GM21723 (cell line): ENCODE measurements at regions not wholly inside any gene's neighbourhood (a gene's known extent, or its start where the extent isn't known, plus 50 kb on each side); places are given as distances from the start of the nearest gene placed in this dataset.

Experiments
- ATAC-seq: cut with Tn5 transposase; IDR thresholded peaks from one replicate; pipeline ENCODE4 v1.9.1; 2021; ENCODE audit warnings: mild to moderate bottlenecking, moderate library complexity; ENCODE audit not compliant: unreplicated experiment

DNA sequence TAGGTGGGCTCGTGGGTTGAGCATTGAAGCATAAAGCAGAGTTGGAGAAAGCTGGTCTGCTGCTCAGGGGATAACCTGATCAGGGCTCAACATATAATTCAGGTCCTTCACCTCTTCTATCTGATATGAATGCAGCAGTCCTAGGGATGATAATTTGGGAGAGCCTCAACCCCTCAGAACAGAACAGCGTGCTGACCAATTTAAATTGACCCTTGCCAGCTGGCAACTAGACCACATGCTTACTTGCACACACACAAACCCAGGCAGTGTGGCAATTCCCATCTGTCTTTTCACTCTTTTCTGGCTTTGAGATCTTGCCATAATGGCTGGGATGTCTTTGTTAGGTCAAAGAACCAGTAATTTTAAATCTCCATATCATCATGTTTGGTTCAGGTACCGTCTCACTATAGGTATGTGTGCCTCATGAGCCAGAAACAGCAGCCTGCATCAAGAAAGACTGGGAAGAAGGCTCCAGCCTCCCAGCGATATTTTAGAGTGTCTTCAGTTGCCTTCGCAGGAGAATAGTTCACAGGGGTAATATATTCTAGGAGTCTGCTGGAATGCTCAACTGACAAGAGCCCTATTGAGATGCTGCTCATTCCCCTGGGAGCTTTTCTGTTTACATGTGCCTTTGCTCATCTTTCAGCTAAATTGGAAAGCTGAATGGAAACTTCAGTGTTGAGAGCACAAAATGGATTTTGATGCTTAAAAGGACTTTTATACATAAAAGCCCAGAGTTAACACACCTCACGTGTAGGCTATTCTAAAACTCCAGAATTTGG, 497.6 kb downstream of the RASEF start:
- no peak for ATAC-seq

DNA sequence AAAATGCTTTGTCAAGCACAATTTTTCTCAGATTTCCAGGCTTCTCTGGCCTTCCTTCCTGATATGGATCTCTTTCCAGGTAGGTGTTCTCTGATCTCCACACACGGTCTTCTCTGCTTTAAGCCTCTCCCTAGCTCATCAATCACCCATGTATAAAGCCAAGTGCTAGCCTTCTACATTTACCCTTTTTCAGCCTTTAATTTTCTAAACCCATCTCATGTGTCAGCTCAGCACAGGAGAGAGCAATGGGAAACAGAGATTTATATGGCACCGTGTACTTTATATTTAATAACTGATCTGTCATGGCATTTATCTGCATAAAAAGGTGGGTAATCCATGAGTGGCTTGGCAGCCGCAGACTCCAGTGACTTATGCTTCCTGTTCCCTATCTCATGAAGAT, 495.0 kb downstream of the RASEF start:
- ATAC-seq: no peak

DNA sequence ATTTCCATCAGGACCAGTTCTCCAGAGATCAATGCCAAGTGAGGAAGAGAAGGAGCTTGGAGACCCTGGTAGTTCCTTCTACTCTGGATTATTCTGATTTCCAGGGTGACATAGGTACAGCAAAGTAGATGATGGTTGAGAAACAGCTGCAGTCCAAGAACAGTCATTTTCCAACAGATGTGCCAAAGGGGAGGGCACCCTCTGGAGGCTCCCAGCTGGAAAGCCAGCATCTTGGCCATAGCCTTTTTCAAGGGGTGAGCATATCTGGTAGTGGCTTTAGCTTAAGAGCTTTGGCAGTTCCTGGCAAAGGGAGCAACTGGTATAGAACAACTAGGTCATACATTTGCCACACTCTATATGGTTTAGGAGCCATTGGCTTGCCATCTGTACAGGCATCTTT, 492.7 kb downstream of the RASEF start:
- no peak for ATAC-seq

DNA sequence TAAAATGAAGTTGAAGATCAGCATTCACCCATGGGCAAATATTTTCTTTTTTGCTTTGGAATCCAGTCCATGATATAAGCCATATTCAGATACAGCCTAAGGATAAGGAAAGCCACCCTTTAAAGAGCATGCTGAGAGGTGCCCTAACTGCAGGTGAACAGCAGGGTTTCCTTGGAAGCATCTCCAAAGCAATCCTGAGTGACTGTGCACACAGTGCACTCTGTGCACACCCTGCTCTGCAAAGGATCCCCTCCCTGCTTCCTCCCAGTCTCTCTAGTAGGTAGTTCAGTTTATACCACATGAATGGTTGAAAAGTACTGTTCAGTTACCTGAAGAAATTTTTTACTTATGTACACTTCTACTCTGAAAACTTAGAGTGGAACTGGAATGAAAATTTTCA, 491.4 kb downstream of the RASEF start:
- ATAC-seq: no peak

DNA sequence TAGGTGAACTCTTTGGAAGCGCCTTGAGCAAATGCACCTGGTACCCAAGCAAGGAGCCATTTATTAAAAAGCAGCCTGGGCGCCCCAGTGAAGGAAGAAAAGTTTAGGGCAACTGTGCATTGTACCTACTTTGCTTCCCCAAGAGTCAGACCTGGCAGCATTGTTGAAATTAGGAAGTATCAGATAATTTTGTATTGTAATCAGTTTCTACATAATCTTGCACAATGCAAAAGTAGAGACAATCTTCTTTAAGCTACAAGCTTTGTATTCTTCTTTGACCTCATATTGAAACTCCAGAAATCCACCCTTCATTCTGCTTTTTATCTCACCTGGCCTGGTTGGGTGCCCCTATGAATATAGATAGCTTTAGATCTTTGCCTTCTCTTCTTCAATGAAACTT, 490.8 kb downstream of the RASEF start:
- no peak for ATAC-seq

DNA sequence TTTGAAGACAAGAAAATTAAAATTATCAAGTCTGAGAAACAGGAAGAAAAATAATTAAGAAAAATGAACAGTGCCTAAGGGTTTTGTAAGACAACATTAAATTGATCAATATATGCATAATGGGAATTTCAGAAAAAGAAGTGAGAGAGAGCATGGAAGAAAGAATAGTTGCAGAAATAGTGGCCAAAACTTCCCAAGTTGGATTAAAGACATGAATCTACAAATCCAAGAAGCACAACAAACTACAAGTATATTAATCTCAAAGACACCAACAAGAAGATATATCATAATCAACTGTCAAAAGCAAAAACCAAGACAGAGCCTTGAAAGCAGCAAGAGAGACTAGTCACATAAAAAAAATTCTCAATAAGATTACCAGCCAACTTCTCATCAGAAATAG, 488.0 kb downstream of the RASEF start:
- no peak for ATAC-seq

DNA sequence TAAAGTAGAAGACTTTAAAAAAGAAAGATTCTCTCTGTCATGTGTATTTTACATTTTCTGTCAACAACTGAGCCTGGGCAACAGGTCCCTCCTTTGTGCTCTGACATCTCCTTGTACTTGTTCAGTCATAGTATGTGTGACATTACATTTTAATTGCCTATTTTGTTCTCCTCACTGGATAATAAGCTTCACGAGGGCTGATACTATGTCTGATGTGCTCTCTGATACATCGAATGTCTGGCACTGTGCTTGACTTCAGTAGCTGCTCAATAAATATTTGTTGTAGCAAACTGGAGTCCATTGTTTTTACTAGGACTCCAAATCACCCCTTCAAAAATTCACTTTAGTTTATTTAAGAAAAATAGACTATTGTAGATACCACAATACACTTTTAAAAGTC, 482.0 kb downstream of the RASEF start:
- ATAC-seq: no peak

DNA sequence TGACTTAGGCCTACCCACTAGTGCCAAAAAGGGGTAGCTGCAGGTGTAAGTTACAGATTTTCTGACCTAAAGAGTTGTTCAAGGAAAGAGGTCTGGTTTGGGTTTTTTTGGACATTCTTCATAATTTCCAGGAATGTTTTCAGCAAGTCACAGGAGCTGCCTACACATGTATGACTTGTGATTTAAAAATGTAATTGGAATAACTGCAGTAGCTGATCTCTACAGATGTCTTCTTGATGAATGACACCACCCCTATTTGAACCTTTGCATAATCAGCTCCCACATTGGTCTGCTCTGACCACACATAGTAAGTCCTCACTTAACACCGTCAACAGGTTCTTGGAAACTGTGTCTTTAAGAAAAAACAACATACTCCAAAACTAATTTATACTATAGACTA, 481.4 kb downstream of the RASEF start:
- ATAC-seq: no peak

DNA sequence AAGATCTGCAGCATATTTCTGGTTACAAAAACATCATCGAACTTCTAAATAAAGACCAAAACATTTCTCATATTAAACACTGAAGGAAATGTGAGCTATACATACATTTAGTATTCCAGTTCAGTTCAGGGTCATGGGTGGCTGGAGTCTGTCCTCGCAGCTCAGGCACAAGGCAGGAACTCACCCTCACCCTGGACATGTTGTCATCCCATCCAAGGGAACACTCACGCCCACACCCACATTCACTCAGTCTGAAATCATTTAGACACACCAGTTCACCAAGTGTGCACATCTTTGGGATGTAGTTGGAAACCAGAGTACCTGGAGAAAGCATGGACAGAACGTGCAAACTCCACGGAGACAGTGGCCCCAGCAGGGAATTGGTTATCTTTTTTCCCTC, 481.0 kb downstream of the RASEF start:
- ATAC-seq: no peak

DNA sequence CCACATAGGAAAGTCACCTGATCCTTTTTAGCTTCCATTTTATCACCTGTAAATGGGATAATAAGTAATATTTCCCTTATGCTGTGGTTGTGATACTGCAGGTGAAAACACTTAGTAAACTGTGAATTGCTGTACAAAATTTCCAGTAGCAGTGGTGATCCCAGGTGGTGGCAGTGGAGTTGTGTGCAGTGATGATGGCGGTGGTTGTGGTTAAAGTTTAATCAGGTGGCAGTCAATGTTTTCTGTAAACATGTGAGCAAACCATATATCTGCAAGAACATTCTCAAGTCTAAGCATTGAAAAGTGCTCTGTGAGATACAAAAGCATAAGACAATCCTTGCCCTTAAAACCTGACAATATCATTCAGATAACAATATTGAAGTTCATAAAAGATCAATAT, 480.2 kb downstream of the RASEF start:
- no peak for ATAC-seq

DNA sequence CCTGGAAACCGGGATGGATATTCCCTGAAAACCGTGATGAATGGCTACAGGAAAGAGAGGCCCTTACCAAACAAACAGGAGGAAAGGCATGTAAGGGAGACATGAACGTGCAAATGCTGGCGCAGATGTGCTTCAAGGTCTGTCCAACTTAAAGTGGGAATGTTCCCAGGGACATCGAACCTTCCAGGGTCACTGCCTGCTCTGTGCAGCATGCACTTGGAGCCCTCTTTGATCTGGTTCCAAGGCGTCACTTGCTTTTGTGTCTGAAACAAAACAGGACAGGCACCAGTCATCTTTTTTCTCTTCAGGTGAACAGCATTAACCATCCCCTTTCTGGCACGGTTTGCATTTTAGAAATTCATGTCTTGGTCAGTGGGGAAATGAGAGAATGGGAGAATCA, 479.4 kb downstream of the RASEF start:
- no peak for ATAC-seq

DNA sequence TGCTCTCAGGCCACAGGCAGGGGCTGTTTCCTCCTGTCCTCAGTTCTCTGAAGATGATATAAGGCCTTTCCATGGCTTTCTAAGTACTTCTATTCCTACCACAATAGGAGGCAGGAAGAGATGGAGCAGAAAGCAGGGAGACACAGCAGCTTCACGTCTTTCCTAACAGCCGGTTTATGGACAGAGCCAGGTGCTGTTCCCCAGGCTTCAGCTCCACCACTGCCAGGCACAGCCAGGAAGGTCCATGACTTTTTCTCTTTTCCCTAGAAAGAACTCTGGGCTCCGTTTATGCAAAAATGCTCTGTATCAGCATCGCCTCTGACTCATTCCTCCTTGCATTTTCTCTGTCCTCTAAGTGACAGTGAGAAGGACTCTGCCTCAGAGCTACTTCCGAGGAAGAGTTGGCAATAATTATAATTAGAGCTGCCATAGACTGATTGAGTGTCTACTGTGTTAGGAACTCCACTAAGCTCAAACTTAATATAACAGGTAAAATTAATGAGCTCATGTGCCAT, 478.5 kb downstream of the RASEF start:
- ATAC-seq: no peak

DNA sequence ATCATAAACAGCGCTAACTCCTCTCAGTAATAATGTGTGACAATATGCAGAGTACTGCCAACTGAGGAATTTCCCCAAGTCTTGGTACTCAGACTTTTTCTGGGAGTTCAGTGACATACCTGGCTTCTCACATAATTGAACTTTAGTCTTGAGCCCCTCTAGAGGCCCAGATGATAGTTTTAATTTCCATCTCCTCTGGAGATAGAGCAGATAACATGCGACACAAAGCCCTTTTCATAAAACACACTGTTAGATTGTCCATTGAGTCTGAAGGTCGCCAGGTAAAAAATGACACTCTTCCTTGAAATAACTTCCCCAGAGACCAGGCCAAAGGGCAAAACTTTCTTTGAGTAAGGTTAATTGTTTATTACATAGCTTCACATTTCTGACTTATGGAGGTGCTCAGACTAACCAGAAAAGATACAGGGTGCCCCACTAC, 476.0 kb downstream of the RASEF start:
- ATAC-seq: no peak

DNA sequence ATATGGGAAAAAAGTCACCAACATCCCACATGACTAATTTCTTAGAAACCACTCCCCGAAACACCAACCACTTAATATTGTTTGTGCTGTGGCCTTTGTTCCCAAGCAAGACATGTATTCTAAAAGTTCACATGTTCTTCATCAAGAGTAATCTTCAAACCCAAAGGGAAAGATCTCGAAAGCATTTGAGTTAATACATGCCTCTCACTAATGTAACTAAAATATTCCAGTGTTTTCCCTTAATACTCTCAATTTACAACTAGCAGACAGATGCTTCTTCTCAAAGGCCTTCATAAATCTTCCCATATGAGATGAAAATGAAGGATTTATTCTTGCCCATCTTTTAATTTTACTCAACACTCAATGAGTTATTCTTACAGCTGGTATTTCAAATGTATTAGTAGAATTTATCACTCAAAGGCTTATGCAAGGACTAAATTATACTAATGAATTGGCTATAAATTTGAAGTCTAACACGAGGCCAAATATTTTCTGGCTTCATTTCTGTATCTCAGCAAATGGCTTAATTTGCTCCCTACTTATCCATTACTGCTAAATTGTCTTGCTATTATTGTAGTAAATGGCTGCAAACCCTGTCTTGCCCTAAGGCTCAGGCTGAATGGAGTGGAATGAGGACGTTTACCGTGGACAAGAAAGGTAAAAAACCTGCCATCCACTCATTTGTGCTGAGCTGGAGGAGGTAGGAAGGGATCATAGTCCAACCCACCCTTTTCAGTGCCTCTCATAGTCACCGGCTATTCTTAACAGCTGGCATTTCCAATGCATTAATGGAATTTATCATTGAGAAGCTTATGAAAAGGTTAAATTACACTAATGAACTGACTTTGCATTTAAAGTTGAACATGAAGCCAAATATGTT, 474.4 kb downstream of the RASEF start:
- no peak for ATAC-seq

DNA sequence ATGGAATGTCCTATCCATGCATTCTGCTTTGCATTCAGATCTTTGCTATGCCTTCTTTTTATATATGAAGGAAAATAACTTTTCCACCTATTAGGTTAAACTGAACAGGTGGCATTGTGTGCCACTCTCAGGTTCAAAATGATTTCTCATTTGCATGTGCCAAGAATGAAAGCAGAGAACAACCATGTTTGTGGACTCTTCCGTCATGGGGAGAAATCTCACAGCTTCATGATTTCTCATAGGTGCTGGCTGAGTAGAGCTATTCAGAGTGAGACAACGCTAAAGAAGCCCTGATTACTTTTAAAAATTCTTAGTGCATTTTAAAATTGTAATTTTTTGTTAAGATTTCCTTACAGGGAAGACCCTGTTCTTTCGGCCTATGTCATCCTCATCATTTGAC, 472.1 kb downstream of the RASEF start:
- ATAC-seq: no peak

DNA sequence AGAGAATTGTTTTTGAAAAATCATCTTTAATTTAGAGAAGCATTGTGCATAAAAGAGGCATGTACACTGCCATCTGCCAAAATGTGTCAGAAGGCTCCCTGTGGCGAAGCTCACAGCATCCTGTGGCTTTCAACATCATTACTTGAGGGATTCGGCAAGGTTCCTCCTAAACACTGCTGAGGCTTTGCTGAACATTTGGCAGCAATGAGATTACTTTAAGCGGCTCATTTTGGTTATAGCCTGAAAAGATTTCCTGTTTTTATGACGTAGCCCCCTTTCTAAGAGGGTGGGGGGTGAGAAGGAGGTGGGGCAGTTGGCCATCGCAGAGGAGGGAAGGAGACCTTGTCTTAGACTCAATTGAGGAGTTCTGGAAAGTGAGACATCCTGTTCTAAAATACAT, 469.4 kb downstream of the RASEF start:
- no peak for ATAC-seq

DNA sequence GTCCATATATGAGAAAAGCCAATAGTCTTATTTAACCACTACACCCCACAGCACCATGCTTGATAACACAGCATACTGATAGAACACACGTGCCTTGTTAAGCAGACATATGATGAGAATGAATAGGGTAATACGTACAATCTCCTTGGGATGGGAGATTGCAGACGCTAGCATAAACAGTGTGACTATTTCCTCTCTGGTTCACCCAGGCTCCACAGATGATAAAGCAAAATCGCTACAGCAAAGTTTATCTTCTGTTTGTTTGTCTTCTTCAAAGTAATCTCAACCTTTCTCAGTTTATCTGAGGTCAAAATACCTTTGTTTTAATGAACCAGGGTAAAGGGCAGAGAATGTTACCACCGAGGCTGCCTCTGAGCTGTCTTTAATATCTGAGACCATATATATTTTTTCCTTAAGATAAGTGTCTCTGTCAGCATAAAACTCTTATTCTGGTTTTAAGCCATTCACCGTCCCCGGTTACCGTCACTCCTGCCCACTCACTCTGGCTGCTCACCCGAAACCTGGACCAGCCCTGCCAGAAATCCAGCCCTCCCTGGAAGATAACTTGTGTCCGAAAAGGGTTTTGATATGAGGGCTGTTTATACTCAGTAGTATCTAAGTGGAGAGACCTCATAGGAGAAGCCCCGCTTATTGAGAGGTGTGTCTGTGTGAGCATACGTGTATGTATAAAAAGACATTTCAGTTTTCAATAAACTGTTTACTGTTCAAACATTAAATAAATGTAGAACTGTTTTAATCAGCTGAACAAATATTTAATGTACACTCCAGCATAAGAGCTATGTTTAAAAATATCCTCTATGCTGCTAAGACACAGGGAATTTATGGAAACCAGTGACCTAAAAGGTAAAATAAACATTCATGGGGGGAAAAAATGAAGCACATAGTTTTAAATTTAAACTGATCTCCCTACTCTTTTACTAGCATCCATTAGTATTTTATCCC, 465.4 kb downstream of the RASEF start:
- no peak for ATAC-seq

DNA sequence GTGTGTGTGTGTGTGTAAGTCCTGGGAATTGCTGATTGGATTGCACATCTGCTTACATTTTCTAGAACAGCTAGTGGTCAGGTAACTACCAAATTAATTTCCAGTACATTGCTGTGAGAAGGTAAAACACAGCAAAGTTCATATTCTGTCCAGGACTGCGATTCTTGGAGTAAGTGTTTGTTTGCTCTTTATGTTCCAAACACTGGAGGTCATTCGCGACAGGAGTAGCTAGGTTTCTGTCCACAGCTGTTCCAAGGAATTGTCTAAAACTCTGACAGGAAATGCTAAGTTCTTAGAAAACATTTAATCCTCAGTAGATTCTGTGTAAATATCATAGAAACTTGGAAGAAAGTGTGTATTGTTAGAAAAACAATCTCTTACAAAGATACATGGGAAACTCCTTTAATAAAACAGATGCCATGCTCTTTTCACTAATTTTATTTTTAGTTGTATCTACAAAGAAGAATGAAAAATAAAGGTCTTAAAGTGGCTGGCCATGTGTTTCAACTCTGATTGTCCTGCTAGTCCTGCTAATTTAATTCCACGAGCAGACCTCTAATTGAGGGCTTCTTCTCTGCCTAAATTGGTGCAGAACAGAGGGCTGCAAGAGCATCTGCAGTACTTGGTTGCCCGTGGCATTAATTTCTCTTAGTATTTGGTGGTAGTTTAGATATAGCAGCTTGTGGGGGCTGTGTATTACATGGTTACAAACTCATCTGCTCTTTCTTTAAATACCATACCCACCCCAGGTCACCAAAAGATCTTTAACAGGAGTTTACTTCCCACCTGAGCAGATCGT, 464.5 kb downstream of the RASEF start:
- no peak for ATAC-seq

DNA sequence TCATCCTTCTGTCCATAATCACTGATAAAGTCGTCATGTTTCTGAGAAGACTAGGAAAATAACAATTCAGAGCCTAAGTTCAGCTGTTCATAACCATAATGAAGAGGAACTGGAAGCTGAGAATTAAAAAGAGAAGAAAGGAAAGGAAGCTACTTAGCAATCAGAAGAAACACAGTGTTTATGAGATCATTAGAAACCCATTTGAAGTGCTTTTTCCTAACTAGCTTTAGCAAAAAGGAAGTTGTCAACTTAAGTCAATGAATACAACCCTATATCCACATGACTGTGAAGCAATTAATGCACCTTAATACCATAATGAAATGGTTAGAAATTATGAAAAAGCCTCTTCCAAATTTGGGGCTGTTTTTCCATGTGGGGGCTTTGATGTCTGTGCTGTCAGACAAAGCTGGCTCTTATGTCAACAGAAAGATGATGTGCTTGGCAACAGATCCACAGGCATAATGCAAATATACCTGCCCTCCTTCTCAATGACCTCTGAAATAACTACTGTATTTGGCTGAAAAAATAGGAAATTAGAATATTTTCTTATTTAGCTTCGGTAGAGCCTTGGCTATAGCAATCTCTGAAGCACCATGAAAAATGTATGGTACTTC, 463.5 kb downstream of the RASEF start:
- ATAC-seq: no peak
